ENCODE measurements at regions not wholly inside any gene's neighbourhood (a gene's known extent, or its start where the extent isn't known, plus 50 kb on each side); places are given as distances from the start of the nearest gene placed in this dataset.

DNA sequence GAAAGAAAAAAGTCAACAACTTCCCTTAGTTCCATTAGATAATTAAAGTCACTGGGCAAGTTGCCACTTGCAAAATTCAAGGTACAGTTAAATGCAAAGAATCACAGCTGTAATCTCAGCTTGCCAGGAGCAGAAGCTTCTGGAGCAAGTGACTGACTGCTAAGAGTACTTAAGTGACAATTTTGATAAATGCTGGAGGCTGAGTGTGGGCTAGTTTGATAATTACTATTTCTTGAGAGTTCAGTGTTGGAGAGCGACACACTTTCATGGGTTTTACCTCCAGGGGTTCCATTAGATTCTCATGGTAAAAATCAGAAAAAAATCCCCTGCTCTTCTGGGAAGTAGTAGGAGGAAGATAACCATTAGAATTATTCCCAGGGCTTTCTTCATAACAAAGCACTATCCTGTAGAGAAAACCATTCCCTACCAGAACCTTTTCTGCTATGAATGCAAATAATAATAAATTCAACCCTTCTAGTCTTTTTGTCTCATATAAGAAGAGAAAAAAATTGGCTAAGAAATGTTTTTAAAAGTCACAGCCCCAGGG lies 486.3 kb downstream of the POM121L12 start:
- H3K9me3 ChIP-seq (ENCODE audit: control insufficient read depth in 1 of 2, low read length in 2 of 2): peaks cover 0 to 2% of the 10 kb centered on the region in 2 donors
- no peaks in the 10 kb centered on the region for H3K36me3 ChIP-seq (ENCODE audit: control insufficient read depth in 1 of 2, insufficient read depth in 2 of 2, low read length in 2 of 2)
- H3K4me3 ChIP-seq (ENCODE audit: low read depth in 1 of 2, low read length in 2 of 2): no peak overlapping the region
- no peaks in the 10 kb centered on the region for H3K4me1 ChIP-seq (ENCODE audit: control insufficient read depth in 1 of 2, insufficient read depth in 2 of 2, low read length in 2 of 2)
- H3K27me3 ChIP-seq (ENCODE audit: low read depth, low read length): no peaks in the 10 kb centered on the region
- no peak overlapping the region for H3K27ac ChIP-seq (ENCODE audit: low read length)

- H3K27ac ChIP-seq (ENCODE audit: low read length): no peak overlapping the region
These were observed 504.1 kb downstream of the POM121L12 start for GRCh38 chr7:53539558-53539957.

DNA sequence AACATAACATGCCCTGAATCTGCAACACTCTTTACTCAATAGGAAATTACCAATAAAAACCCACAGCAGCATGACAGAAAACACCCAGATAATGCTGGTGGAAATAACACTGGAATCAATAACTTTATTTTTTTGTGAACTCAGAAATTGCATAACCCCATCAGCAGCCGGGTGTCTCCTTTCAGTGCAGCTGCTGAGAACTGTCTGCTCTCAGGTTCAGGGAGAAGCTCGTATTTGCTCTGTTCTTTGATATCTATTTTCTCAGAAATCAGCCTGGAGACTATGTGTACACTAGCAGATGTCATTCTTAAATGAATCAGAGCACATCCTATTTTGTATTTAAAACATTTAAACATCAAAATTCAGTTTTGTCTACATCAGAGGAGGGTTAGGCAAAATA lies 506.0 kb downstream of the POM121L12 start:
- no peak overlapping the region for H3K4me3 ChIP-seq (ENCODE audit: low read depth in 1 of 2, low read length in 2 of 2)
- H3K9me3 ChIP-seq (ENCODE audit: control insufficient read depth in 1 of 2, low read length in 2 of 2): no peaks in the 10 kb centered on the region
- H3K4me1 ChIP-seq (ENCODE audit: control insufficient read depth in 1 of 2, insufficient read depth in 2 of 2, low read length in 2 of 2): no peaks in the 10 kb centered on the region
- no peaks in the 10 kb centered on the region for H3K27me3 ChIP-seq (ENCODE audit: low read depth, low read length)
- H3K36me3 ChIP-seq (ENCODE audit: control insufficient read depth in 1 of 2, insufficient read depth in 2 of 2, low read length in 2 of 2): no peaks in the 10 kb centered on the region
- H3K27ac ChIP-seq (ENCODE audit: low read length): no peak overlapping the region

More at GRCh38 chr7:53539558-53539957, 504.1 kb downstream of the POM121L12 start:
- Histone ChIP-seq H3K4me3 (ENCODE audit: low read depth in 1 of 2, low read length in 2 of 2) (no peak overlapping the region), H3K4me1 (ENCODE audit: control insufficient read depth in 1 of 2, insufficient read depth in 2 of 2, low read length in 2 of 2) (no peaks in the 10 kb centered on the region), H3K9me3 (ENCODE audit: control insufficient read depth in 1 of 2, low read length in 2 of 2) (no peaks in the 10 kb centered on the region), H3K36me3 (ENCODE audit: control insufficient read depth in 1 of 2, insufficient read depth in 2 of 2, low read length in 2 of 2) (no peaks in the 10 kb centered on the region), H3K27me3 (ENCODE audit: low read depth, low read length) (no peaks in the 10 kb centered on the region)

DNA sequence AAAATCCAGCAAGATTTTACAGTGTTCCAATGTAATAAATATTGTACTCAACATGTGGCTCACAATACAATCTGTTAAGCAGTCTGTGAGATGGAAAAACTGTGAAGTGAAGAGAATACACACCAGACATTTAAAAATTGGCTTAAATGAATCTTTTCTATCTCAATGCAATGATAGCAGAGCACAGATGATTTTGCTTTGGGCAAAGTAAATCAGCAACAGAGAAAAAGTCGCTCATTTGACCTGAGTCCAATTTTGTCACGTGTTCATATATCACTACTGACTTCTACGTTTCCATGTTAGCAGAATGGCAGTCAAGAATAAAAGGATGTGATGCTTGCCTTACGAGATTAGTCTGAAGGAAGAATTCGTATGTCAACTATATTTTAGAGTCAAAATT lies 506.7 kb downstream of the POM121L12 start:
- no peaks in the 10 kb centered on the region for H3K4me1 ChIP-seq (ENCODE audit: control insufficient read depth in 1 of 2, insufficient read depth in 2 of 2, low read length in 2 of 2)
- H3K36me3 ChIP-seq (ENCODE audit: control insufficient read depth in 1 of 2, insufficient read depth in 2 of 2, low read length in 2 of 2): no peaks in the 10 kb centered on the region
- no peak overlapping the region for H3K27ac ChIP-seq (ENCODE audit: low read length)
- H3K4me3 ChIP-seq (ENCODE audit: low read depth in 1 of 2, low read length in 2 of 2): no peak overlapping the region
- H3K9me3 ChIP-seq (ENCODE audit: control insufficient read depth in 1 of 2, low read length in 2 of 2): no peaks in the 10 kb centered on the region
- H3K27me3 ChIP-seq (ENCODE audit: low read depth, low read length): no peaks in the 10 kb centered on the region

All from muscle layer of duodenum (tissue), 2 donors.